A673 (cell line): ENCODE measurements at regions not wholly inside any gene's neighbourhood (a gene's known extent, or its start where the extent isn't known, plus 50 kb on each side); places are given as distances from the start of the nearest gene placed in this dataset.

Experiments used
- CTCF ChIP-seq: fragments of 300-800, 200-600 bp; sonication (generic); conservative IDR thresholded peaks from 2 replicates; pipeline ENCODE4 v1.5.1; 2017; ENCODE audit warnings: low read depth, mild to moderate bottlenecking, antibody characterized with exemption, low read length, moderate library complexity, mixed read lengths
- EZH2 ChIP-seq: fragments of 200-600 bp; sonication (generic); IDR thresholded peaks from 2 replicates; pipeline ENCODE4 v1.6.1; 2017; ENCODE audit warnings: borderline replicate concordance, low read depth, mild to moderate bottlenecking, mixed read lengths, antibody characterized with exemption, low read length; ENCODE audit not compliant: poor library complexity, severe bottlenecking

GRCh38 chr11:121870206-121871045 lies 245.6 kb downstream of the BLID start:
- peak; percentile 54 for TF ChIP-seq CTCF
- TF ChIP-seq EZH2 = no peak
